ENCODE measurements at regions not wholly inside any gene's neighbourhood (a gene's known extent, or its start where the extent isn't known, plus 50 kb on each side); places are given as distances from the start of the nearest gene placed in this dataset.
"Not testable (repeated sequence)": the region's sequence is repeated elsewhere in the genome, so short reads cannot be mapped to it uniquely, and the experiment has no call there.

DNA sequence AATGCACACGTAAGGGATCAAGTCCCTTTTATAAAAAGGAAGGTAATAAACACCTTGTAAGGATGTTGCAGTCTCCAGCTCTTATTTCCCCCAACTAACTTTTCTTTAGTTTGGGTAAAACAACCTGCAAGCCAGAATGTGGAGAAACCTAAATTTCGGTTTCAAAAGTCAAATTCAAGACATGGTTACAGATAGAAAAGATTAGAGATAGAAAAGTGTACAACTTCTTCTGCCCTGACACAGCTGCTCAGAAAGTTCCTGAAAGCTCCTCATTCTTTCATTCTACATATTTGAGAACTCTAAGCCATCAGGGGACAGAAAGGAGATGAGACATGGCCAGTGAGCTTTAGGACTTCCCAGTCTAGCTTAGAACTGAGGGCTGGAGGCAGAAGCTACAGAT lies 574.9 kb downstream of the DIPK2A start:
- no peak for DNase-seq

DNA sequence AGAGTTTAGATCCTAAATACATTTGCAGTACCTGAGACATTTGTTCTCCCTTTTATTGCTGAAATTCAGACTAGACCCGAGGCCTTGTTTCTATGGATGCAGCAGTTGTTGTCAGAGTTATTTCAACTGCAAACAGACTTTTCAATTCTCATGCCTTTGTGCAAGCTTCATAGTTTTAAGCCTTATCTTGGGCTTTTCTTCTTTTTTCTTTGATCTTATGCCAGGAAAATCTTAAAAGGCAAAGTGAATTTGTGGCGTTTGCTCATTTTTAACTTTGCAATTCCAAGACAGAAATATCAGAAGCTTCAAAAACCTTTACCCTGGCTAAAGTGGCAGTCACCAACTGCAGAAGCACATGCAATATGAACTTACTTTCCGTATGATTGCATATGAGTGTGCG lies 576.7 kb downstream of the DIPK2A start:
- no peak for DNase-seq

DNA sequence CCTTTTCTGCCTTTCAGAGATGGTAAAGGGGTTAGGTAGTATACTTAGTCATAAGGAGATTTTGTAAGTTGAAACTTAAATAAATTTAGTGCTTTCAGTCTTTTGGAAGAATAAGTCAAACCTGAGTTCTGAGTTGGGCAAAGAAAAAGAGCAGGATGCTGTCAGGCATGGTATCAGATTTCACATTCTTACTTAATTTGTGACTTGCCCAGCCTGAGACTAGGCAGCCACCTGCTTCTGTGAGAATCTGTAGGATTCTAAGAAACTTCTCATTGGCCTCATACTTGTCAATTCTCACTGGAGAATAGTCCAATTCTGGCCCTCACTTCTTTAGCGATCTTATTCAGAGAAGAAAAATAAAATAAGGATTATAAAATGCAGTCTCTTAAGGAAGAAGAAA lies 577.5 kb downstream of the DIPK2A start:
- peak; percentile 10 for DNase-seq

DNA sequence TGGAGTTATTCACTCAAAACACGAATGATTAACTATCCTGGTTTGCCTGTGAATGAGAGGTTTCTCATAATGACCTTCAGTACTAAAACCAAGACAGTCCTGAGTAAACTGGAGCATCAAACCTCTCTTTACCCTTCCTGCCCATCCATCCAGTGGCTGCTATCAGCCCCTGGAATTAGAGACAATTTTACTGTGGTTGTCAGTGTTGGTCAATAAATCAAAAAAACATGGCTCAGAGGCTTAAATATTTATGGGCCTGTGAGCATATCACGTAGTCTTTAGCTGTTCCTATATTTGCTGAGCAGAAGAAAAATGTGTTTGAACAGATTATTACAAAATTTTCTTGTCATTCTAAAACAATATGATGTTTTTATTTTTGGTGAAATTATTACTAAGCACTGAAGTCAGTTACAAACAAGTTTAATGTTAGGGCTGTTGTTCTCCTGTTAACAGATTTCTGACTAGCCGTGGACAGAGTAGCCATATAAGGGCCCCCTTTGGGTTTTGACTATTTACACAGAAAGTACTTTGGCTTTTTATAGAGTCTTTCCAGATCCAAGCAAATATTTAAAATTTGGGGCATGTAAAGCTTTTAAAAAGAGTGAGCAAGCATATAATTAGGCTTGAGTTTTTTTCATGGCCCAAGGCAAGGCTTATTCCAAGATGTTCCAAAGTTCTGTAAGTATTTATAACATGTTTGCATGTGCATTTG lies 580.9 kb downstream of the DIPK2A start:
- peak; percentile 14 for DNase-seq

DNA sequence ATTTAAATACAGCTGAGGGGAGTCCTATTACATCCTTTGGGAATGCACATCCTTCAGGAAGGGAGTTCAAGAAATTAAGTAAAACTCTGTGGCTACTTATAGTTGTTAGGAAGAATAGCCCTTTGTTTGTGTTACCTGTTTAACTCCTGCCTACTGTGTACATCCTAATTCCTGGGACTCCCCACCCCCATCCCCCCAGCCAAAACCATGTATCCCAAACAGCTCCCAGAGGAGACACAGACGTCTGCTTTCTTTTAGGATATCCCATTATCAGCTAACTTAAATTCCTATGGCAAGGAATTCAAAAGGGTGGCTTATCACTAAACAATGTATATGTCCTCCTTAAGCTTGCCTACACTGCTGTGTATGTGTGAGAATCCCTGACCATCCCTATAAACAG lies 581.7 kb downstream of the DIPK2A start:
- DNase-seq: no peak

DNA sequence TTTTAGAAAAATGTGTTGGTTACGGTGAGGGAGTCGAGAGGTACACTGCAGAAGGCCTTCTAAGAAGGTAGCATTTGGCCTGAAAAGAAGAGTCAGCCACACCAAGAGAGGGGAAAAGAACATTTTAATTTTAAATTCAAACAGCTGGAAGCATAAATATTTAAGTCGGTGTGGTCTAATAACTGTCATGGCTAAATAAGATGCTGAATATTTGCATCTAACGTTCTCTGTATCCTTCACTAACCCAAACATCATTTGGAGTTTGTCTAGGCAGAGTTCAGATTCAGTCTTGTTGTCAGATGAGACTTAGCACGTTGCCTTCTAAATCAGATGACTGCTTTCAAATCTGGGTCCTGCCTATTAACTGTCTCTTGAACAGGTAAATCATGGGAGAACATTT lies 583.3 kb downstream of the DIPK2A start:
- DNase-seq: no peak

DNA sequence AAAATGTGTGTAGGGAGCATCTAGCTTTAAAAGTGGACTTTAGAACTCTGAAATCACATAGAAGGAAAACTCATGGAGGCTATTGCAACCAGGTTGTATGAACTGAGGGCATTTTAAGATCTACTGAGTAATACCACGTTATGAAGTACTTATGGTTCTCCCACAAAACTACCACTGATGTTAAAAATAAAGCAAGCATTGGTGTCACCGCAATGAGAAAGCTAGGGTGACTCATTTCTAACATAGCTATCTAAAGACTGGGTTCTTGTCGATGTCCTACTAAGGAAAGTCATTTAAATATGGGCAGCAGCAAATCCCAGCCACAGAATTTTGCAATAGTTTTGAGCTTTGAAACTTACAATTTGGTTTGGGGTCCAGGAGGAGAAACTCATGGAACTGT lies 584.8 kb downstream of the DIPK2A start:
- DNase-seq: no peak

DNA sequence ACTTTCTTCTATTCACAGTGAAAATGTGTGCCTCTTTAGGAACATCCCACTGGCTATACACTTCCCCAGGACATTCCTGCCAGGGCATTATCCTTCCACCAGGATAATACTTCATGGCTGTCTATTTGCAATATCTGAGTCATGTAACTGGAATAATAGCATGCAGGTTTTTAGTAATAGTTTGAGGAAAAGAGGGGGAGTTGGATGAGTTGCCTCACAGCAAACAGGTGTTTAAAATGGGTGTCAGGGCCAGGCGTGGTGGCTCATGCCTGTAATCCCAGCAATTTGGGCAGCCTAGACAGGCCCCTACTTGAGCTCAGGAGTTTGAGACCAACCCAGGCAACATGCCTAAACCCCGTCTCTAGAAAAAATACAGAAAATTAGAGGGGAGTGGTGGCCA lies 585.9 kb downstream of the DIPK2A start:
- no peak for DNase-seq

DNA sequence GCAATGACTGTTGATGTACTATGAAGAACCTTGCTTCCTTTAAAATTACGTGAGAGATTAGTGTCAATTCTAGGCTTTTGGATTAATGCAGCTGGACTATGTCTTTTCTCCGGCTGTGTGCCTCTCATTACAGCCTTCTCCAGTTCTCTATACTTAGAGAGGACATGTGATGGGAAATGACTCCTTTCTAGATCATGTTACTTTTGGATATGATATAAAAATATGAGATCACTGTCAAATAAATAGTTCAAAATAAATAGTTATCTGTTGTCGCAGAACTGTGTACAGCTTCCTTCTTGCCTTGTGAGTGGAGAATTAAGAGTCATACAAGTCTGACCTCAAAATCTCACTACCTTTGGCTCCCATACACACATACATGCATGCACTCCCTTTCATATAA lies 592.4 kb downstream of the DIPK2A start:
- DNase-seq: no peak

DNA sequence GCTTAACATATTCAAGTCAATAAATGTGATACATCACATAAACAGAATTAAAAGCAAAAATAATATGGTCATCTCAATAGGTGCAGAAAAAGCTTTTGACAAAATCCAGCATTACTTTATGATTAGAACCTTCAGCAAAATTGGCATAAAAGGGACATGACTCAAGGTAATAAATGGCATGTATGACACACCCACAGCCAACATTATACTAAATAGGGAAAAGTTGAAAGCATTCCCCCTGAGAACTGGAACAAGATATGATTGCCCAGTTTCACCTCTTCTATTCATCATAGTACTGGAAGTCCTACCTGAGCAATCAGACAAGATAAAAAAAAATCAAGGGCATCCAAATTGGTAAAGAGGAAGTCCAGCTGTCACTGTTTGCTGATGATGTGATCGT lies 594.7 kb downstream of the DIPK2A start:
- no peak for DNase-seq

DNA sequence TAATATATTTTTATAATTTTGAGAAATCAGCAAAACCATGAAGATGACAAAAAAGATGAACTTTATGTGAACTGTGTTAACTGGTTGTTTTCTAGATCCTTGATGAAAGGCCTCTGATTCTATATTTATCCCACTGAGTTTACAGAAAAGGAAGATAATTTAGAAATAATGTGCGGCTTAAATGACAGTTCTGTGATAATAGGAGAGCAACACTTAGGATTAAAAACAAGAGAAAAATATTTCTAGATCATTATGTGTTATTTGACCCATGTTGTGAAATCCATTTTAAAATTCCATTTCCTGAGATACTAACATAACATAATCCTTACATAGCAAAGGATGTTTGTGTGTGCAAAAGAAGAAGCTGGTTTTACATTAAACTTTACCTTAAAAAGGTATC lies 598.0 kb downstream of the DIPK2A start:
- no peak for DNase-seq

DNA sequence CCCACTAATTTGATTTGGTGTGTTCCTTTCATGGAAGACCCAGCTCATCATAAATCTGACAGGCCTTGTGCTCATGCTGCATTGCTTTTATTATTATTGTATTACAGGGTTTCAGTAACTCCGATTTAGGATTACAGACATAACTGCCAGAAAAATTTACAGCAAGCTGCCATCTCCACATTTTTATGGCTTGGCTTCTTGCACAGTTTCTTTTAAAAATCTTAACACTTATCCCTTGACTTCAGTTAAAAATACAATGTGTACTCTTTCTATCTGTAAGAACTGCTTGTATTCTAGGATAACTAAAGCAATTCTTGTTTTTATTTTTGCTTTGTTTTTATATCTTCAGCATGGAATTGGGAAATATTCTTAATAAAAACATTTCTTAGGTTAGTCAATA lies 612.2 kb downstream of the DIPK2A start:
- DNase-seq: no peak

DNA sequence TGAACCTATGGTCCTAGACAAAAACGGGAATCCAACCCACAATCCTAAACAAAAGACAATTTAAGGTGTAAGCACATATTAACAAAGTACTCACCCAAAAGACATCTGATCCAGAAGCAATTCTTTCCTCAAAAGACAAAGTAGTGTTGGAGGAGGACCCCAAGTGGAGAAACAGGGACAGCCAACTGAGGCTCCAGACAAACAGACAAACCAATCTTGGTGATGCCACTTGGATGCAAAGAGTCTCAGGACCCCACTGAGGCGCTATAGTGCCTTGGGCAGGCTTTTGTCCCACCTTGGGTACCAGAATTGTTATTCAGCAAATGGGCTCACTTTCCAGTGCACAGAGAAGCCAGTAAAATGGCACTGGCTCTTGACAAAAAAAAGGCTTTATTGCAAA lies 613.8 kb downstream of the DIPK2A start:
- DNase-seq: no peak

DNA sequence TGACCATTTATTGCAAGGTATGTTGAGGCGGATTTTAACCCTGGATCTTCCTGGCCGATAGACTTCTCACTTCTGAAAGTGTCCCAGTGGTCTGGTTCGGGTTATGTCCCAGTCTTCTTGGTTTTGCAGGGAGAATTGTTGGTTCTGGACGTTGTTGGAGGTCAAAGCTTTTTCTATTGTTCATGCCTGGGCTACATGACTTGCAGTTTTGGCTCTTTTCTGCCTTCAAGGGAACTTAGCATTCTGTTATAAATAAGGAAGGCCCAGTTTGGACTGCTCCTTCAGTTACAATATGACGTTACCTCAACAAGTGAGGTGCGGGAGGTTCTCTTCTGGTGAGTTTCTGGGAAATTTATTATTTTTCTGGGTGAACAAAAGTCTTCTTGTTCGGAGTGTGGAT lies 614.3 kb downstream of the DIPK2A start:
- no peak for DNase-seq

DNA sequence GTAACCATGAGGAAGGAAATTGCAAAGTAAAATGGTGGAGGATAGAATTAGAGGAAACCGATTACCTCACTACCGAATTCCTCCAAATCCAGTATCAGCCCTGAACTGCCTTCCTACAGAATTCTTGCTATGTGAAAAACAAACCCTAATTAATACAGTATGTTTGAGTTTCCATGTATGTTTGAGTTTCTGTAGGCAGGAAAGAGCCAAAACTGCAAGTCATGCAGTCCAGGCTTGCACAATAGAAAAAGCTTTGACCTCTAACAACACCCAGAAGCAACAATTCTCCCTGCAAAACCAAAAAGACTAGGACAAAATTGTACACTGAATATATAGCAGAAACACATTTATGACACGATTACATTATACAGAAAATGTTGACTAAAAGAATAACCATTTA lies 614.8 kb downstream of the DIPK2A start:
- DNase-seq: no peak

DNA sequence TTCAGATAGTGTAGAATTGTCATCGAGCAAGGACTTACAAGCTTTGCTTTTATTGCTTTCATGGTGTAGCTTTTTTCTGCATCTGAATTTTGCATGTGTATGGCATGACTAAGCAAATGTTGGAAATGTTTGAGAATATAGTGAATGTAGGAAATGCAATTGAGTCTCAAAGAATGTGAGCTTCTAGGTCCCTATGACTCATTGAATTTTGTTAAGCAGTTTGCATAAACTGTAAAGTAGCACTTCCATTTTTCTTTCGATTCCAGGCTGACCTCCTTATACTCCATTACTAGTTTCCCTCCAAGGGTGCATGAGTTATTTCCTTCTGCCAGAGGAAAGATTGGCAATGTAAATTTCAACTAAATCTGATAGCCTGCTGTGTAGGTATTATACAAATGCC lies 619.2 kb downstream of the DIPK2A start:
- no peak for DNase-seq

DNA sequence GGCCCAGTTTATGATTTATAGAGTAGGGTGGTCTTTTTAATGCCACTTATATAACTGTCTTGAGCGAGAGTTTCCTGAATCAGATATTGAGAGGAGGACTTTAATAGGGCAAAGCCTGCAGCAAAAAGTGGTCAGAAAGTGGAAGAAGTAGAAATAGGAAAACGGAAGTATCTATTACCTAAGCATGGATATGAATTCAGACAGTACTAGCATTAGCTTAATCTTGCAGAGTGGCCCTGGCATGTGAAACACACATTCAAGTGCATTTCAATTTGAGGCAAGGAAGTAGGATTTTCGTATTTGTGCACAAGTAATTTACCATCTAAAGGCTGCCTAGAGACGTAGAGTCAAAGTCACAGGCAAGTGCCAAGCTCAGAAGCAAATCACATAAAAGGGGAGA lies 622.3 kb downstream of the DIPK2A start:
- DNase-seq: no peak

DNA sequence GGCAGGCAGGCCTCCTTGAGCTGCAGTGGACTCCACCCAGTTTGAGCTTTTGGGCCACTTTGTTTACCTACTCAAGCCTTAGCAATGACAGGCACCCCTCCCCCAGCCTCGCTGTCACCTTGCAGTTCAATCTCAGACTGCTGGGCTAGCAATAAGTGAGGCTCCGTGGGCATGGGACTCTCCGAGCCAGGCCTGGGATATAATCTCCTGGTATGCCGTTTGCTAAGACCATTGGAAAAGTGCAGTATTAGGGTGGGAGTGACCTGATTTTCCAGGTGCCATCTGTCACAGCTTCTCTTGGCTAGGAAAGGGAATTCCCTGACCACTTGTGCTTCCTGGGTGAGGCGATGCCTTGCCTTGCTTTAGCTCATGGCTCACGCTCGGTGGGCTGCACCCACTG lies 648.6 kb downstream of the DIPK2A start:
- DNase-seq: not testable (repeated sequence)

DNA sequence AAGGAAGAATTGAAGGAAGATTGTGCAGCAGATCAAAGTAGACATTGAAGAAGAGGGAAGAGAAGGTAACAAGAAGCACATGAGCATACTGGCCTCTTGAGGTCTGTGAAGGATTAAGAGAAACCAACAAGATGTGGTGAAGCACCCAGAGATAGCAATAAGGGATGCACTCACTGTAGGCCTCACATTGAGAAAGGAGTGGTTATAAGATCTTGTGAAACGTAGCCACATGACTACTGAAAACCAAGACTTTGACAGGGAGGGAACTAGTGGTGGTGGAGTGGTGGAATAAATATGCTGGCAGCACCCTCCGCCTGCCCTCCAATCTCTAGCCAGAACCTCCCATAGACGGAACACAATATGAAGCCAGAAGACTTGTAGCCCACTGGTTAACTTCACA lies 651.2 kb downstream of the DIPK2A start:
- DNase-seq: no peak

DNA sequence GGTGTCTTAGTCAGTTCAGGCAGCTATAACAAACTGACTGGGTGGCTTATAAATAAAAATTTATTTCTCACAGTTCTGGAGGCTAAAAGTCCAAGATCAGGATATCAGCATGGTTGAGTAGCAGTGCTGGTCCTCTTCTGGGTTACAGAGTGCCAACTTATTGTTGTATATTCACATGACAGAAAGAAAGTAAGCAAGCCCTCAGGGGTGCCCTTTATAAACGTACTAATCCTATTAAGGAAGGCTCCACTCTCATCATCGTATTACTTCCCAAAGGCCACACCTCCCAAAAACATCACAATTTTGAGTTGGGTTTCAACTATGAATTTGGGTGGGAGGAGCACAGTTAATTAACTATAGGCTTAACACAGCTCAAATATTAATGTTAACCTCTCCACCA lies 653.0 kb downstream of the DIPK2A start:
- no peak for DNase-seq

DNA sequence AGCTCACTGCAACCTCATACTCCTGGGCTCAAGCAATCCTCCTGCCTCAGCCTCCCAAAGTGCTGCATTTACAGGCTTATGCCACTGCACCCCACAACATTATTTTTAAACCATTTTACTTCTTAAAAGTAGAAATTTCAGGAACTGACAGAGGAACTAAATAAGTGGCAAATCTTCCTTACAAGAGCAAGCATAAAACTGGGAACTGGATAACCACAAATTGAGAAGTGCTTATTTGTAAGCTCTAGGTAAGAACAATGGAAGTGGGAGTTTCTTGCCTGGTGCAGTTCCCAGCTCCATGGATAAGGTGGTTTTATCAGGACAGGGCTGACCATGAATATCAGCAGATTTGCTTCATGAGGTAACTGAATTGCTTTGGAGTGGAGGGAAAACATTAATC lies 655.2 kb downstream of the DIPK2A start:
- no peak for DNase-seq

DNA sequence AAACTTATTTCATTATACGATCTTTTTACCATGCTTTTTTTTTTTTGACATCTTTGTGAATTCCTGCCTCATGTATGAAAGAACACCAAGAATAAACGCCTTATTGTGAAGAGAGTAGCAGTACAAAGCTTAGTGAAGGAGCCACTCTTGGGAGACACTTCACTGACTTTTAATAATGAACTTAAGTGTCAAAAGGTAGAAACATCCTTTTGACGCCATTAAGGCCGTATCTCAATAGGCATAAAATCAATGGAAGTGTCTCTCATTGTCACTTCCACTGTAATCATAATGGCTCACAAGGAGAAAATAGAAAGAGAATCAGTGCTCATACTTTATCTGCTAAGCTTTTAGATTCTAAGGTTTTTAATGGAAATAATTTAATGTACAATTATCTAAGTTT lies 657.8 kb downstream of the DIPK2A start:
- no peak for DNase-seq

DNA sequence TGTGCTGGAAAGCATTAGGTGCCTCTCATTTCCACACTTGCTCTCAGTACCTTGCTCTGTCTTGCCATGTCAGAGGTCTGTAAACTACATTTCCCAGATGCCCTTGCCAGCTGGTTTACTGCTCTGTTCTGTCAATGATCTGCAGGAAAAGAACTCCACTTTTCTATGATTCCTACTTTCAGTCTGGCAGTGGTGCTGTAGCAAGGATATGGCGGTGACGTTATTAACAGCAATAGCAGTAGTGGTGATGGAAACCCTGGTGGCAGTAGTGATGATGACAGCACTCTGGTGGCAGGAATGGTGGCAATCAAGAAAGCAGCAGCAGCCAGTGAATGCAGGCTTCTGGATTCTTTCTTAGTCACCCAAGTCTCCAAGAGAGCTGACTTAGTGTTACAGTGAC lies 665.2 kb downstream of the DIPK2A start:
- peak; percentile 10 for DNase-seq

DNA sequence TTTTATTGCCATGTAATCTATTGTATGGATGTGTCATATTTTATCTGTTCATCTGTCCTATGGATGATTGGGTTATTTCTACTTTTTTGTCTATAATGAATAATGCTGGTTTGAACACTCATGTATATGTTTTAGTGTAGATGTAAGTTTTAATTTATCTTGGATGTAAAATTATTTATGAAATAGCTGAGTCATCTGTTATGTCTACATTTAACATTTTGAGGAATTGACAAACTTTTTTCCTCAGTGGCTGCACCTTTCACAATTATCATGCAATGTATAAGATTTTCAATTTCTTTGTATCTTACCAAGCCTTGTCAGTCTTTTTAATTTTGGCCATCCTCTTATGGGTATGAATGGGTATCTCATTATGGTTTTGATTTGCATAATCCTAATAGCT lies 666.4 kb downstream of the DIPK2A start:
- DNase-seq: no peak

DNA sequence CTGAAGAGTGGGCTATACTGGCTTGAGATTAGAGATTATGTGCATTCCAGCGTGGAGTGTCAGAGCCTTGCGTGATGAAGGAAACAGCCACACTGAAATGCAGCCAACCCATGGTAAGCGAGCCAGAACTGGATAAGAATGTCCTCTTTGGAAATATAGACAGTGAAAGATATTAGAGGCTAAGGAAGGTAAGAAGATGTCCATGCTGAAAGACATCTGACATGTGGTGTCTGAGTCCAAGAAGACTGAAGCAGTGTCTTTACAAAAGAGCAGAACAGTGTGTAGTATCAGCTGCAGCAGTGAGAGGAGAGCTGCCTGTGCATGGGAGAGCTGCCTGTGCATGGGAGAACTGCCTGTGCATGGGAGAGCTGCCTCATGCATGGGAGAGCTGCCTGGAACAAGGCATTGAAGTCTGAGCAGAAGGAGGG lies 672.2 kb downstream of the DIPK2A start:
- DNase-seq: peak; percentile 52

DNA sequence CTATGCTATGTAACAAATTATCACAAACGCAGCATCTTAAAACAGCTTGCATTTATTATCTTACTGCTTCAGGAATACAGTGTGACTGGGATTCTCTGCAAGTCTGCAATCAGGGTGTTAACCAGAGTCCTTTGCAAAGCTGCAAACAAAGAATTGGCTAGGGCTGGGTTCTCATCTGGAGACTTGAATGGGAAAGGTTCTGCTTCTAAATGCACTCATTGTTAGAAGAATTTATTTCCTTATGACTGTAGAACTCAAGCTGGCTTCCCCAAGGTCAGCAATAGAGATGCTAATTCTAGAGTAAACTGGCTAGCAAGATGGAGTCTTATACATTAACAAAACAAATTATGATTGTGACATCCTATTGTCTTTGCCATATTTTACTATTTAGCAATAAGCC lies 673.7 kb downstream of the DIPK2A start:
- DNase-seq: no peak
